ENCODE measurements at regions not wholly inside any gene's neighbourhood (a gene's known extent, or its start where the extent isn't known, plus 50 kb on each side); places are given as distances from the start of the nearest gene placed in this dataset.
"Not testable (repeated sequence)": the region's sequence is repeated elsewhere in the genome, so short reads cannot be mapped to it uniquely, and the experiment has no call there.

DNA sequence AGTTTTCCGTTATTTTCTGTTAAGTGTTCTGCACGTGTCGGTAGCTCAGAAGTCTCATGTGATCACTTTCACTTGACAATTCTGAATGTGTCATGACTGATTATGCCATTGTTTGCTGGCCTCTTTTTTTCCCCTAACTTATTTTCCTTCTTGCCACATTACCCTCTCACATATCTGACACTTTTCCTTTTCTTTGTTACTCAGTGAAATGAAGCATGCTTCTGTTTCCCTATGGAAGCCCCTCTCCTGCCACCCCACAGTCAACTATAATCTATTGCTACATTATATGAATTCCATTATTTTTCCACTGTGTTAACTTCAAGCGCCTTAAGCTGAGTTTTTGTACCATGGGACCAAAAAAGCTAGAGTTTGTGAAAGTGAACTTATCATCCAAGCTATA, 531.6 kb upstream of the HS3ST5 start:
- ChIA-PET POLR2A (no interaction called here), CTCF (interaction anchor here (1.3 kb wide), 1 partner anchor 29 kb away, joined by 3 read pairs; no protein-coding TSS in a partner anchor)
- Histone ChIP-seq H3F3A (replicated peaks; ENCODE audit: insufficient read depth) (no peaks in the 10 kb centered on the region), H3K27ac (ENCODE audit: low read depth in 2 of 2, low read length in 1 of 2) (no peak overlapping the region), H3K4me2 (no peak overlapping the region), H3K9me2 (0 out of 2 replicates have a peak, but pooled peaks cover 3% of the 10 kb centered on the region), H3K4me3 (ENCODE audit: low read depth in 2 of 2, low read length in 1 of 2) (no peak overlapping the region), H3K9ac (no peak overlapping the region), H2AFZ (ENCODE audit: low read depth) (no peak overlapping the region), H3K9me3 (no peaks in the 10 kb centered on the region), H4K20me1 (ENCODE audit: insufficient read depth) (no peaks in the 10 kb centered on the region), H3K36me3 (replicated peaks in 1 of 2; ENCODE audit: control insufficient read depth in 1 of 2, insufficient read depth in 2 of 2, low read length in 1 of 2) (no peaks in the 10 kb centered on the region), H3K79me2 (ENCODE audit: insufficient read depth) (no peaks in the 10 kb centered on the region), H3K4me1 (ENCODE audit: control insufficient read depth in 1 of 2, insufficient read depth in 2 of 2, low read depth in 1 of 2, low read length in 1 of 2) (no peaks in the 10 kb centered on the region; a peak in 1 of 4 replicates), H3K27me3 (ENCODE audit: insufficient read depth) (no peaks in the 10 kb centered on the region)
- WGBS (ENCODE audit: low lambda C conversion rate) = 51% methylated on average over 4 of the region's 4 CpGs
- TF ChIP-seq YY1 (IDR thresholded peaks at IDR 0.05; ENCODE audit: low read depth) (no peak), MEF2A (IDR thresholded peaks at IDR 0.05; ENCODE audit: borderline replicate concordance, low read depth) (no peak), EP300 (IDR thresholded peaks at IDR 0.05; ENCODE audit: borderline replicate concordance in 1 of 2, low read depth in 1 of 2, low read length in 1 of 2) (no peak), JUND (IDR thresholded peaks at IDR 0.05) (no peak)
- no peak for DNase-seq

DNA sequence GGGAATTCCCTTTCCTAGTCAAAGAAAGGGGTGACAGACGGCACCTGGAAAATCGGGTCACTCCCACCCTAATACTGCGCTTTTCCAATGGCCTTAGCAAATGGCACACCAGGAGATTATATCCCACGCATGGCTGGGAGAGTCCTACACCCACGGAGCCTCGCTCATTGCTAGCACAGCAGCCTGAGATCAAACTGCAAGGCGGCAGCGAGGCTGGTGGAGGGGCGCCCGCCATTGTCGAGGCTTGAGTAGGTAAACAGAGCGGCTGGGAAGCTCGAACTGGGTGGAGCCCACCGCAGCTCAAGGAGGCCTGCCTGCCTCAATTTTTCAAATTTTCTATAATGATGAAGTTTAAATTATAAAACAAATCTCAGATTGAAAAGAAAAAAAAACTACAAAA, 522.7 kb upstream of the HS3ST5 start:
- H4K20me1 ChIP-seq (ENCODE audit: insufficient read depth); H3K36me3 ChIP-seq (replicated peaks in 1 of 2; ENCODE audit: control insufficient read depth in 1 of 2, insufficient read depth in 2 of 2, low read length in 1 of 2); POLR2A ChIA-PET; DNase-seq; H3K9ac ChIP-seq; H3K27ac ChIP-seq (ENCODE audit: low read depth in 2 of 2, low read length in 1 of 2); H3K27me3 ChIP-seq (ENCODE audit: insufficient read depth); H3K79me2 ChIP-seq (ENCODE audit: insufficient read depth); H3K4me1 ChIP-seq (ENCODE audit: control insufficient read depth in 1 of 2, insufficient read depth in 2 of 2, low read depth in 1 of 2, low read length in 1 of 2); H3K4me3 ChIP-seq (ENCODE audit: low read depth in 2 of 2, low read length in 1 of 2); H2AFZ ChIP-seq (ENCODE audit: low read depth); H3K9me2 ChIP-seq; H3K9me3 ChIP-seq; H3F3A ChIP-seq (replicated peaks; ENCODE audit: insufficient read depth); H3K4me2 ChIP-seq: not testable (repeated sequence)
- 63% methylated on average over 14 of the region's 14 CpGs for WGBS (ENCODE audit: low lambda C conversion rate)
- CTCF ChIA-PET = interaction anchor here (0.9 kb wide), 1 partner anchor 11 kb away, joined by 3 read pairs; no protein-coding TSS in a partner anchor

DNA sequence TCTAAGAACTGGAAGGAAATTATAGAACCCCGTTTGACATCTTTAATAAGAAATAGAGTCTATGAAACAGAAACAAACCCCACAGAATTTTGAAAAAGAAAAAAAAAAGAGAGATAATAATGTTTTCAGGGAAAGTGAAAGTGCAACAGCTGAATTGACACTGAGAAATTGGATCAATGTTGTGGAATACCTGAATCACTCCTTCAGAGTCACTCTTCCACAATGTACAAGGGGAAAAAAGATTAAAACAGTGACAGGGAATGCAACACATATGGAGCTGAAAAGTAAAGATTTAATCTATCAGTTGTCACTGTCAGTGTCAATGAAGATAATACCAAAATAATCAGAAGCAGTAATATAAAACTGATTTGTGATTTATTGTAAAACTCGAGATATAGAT, 520.8 kb upstream of the HS3ST5 start:
- H3K79me2 ChIP-seq (ENCODE audit: insufficient read depth) = no peaks in the 10 kb centered on the region
- H4K20me1 ChIP-seq (ENCODE audit: insufficient read depth) = no peaks in the 10 kb centered on the region
- no peaks in the 10 kb centered on the region for H3K9me2 ChIP-seq
- no peak for DNase-seq
- WGBS (ENCODE audit: low lambda C conversion rate) = 19% methylated on average over 2 of the region's 2 CpGs
- no peaks in the 10 kb centered on the region for H3F3A ChIP-seq (replicated peaks; ENCODE audit: insufficient read depth)
- H3K27me3 ChIP-seq (ENCODE audit: insufficient read depth) = no peaks in the 10 kb centered on the region
- TF ChIP-seq GATA2 (CRISPR knock-in tag; IDR thresholded peaks at IDR 0.05) (no peak), TEAD4 (IDR thresholded peaks at IDR 0.05; ENCODE audit: borderline replicate concordance, insufficient read depth) (no peak), MXI1 (IDR thresholded peaks at IDR 0.05; ENCODE audit: low read depth, low read length) (no peak), CHD2 (IDR thresholded peaks at IDR 0.05; ENCODE audit: low read length, partially characterized antibody) (no peak), FOXJ3 (CRISPR knock-in tag; IDR thresholded peaks at IDR 0.05) (no peak), MEF2A (IDR thresholded peaks at IDR 0.05; ENCODE audit: borderline replicate concordance, low read depth) (no peak), ELF1 (IDR thresholded peaks at IDR 0.05) (no peak), NFIC (IDR thresholded peaks at IDR 0.05; ENCODE audit: borderline replicate concordance) (no peak), RAD21 (IDR thresholded peaks at IDR 0.05; ENCODE audit: low read length) (no peak), YY1 (IDR thresholded peaks at IDR 0.05; ENCODE audit: low read depth) (no peak), RXRA (IDR thresholded peaks at IDR 0.05; ENCODE audit: borderline replicate concordance, low read depth) (no peak), FOXM1 (IDR thresholded peaks at IDR 0.05; ENCODE audit: low read depth) (no peak), MAX (IDR thresholded peaks at IDR 0.05; ENCODE audit: low read depth) (no peak), RCOR1 (IDR thresholded peaks at IDR 0.05; ENCODE audit: low read length) (no peak)
- TF ChIP-seq, protein P1, sequence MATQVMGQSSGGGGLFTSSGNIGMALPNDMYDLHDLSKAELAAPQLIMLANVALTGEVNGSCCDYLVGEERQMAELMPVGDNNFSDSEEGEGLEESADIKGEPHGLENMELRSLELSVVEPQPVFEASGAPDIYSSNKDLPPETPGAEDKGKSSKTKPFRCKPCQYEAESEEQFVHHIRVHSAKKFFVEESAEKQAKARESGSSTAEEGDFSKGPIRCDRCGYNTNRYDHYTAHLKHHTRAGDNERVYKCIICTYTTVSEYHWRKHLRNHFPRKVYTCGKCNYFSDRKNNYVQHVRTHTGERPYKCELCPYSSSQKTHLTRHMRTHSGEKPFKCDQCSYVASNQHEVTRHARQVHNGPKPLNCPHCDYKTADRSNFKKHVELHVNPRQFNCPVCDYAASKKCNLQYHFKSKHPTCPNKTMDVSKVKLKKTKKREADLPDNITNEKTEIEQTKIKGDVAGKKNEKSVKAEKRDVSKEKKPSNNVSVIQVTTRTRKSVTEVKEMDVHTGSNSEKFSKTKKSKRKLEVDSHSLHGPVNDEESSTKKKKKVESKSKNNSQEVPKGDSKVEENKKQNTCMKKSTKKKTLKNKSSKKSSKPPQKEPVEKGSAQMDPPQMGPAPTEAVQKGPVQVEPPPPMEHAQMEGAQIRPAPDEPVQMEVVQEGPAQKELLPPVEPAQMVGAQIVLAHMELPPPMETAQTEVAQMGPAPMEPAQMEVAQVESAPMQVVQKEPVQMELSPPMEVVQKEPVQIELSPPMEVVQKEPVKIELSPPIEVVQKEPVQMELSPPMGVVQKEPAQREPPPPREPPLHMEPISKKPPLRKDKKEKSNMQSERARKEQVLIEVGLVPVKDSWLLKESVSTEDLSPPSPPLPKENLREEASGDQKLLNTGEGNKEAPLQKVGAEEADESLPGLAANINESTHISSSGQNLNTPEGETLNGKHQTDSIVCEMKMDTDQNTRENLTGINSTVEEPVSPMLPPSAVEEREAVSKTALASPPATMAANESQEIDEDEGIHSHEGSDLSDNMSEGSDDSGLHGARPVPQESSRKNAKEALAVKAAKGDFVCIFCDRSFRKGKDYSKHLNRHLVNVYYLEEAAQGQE (IDR thresholded peaks at IDR 0.05; ENCODE audit: low read depth, low read length) = no peak
- ChIA-PET POLR2A (no interaction called here), CTCF (interaction anchor here (0.7 kb wide), 1 partner anchor 204 kb away, joined by 3 read pairs; no protein-coding TSS in a partner anchor)
- H3K27ac ChIP-seq (ENCODE audit: low read depth in 2 of 2, low read length in 1 of 2) = no peak overlapping the region
- no peaks in the 10 kb centered on the region for H3K36me3 ChIP-seq (replicated peaks in 1 of 2; ENCODE audit: control insufficient read depth in 1 of 2, insufficient read depth in 2 of 2, low read length in 1 of 2)
- H3K9me3 ChIP-seq = no peaks in the 10 kb centered on the region
- no peak overlapping the region for H3K4me3 ChIP-seq (ENCODE audit: low read depth in 2 of 2, low read length in 1 of 2)
- H3K4me2 ChIP-seq = no peak overlapping the region
- H2AFZ ChIP-seq (ENCODE audit: low read depth) = no peak overlapping the region
- no peak overlapping the region for H3K9ac ChIP-seq
- H3K4me1 ChIP-seq (ENCODE audit: control insufficient read depth in 1 of 2, insufficient read depth in 2 of 2, low read depth in 1 of 2, low read length in 1 of 2) = no peaks in the 10 kb centered on the region

Measured in SK-N-SH (cell line).